MG63 (cell line): ENCODE measurements at regions not wholly inside any gene's neighbourhood (a gene's known extent, or its start where the extent isn't known, plus 50 kb on each side); places are given as distances from the start of the nearest gene placed in this dataset.

Experiments
- DNase-seq: peaks from one replicate; pipeline ENCODE4 v3.0.0-alpha.2; 2020
- H3K27me3 ChIP-seq: fragments of 250-450 bp; sonication (Bioruptor Pico); 2 replicates; pipeline ENCODE4 v1.5.1; 2020; ENCODE audit warnings: mild to moderate bottlenecking, moderate library complexity
- H3K36me3 ChIP-seq: fragments of 250-450 bp; sonication (Bioruptor Pico); 2 replicates; pipeline ENCODE4 v1.5.1; 2020; ENCODE audit warnings: mild to moderate bottlenecking, moderate library complexity
- H3K4me3 ChIP-seq: fragments of 250-450 bp; sonication (Bioruptor Pico); 2 replicates; pipeline ENCODE4 v1.5.1; 2020; ENCODE audit warnings: mild to moderate bottlenecking, moderate library complexity
- H3K9me3 ChIP-seq: fragments of 250-450 bp; sonication (Bioruptor Pico); 2 replicates; pipeline ENCODE4 v1.5.1; 2020; ENCODE audit warnings: mild to moderate bottlenecking, moderate library complexity

DNA sequence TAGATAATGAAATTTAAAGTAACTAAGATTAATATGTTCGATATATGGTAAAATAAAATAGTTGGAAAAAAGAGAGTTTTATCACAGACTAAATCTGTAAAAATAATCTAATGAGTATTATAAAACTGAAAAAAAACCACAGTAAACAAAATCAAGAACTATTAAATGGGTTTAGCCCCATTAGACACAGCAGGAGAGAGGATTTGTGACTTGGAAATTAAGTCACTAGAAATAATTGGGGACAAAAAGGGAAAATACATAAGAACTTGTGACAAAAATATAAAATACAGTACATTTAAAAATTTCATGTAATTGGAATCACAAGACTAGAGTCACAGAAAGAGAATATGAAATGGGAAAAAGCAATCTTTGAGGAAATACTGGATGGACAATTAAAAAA is 1114.6 kb upstream of the KLHL29 start:
- no peak for DNase-seq
- H3K4me3 ChIP-seq: no peak overlapping the region
- H3K27me3 ChIP-seq: no peaks in the 10 kb centered on the region
- H3K36me3 ChIP-seq: no peaks in the 10 kb centered on the region
- 0 out of 2 replicates have a peak, but pooled peaks cover 2% of the 10 kb centered on the region for H3K9me3 ChIP-seq

- no peak for DNase-seq
- no peaks in the 10 kb centered on the region for H3K36me3 ChIP-seq
- H3K4me3 ChIP-seq: no peak overlapping the region
- H3K27me3 ChIP-seq: no peaks in the 10 kb centered on the region
- 0 out of 2 replicates have a peak, but pooled peaks cover 2% of the 10 kb centered on the region for H3K9me3 ChIP-seq
Observed at GRCh38 chr2:22273853-22274252, 1111.1 kb upstream of the KLHL29 start.

DNA sequence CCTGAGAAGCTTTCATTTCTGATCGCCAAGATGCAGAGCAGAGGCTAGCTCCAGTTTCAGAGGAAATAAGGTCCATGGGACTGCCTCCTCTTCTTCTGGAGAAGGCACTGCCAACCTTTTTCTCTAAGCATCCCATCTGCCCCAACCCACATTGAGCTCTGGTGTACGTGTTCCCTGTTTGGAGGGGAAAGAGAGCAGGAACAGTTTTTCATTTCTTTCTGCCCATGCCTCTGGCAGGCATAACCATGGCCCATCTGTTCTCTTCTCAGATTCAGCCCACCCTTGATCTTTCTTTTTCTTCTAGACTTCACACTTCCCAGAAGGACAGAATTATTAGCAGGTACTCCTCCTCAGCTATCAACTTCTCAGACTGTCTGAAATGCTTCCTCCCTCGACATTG is 1110.3 kb upstream of the KLHL29 start:
- DNase-seq: no peak
- Histone ChIP-seq H3K4me3 (no peak overlapping the region), H3K36me3 (no peaks in the 10 kb centered on the region), H3K27me3 (no peaks in the 10 kb centered on the region), H3K9me3 (0 out of 2 replicates have a peak, but pooled peaks cover 2% of the 10 kb centered on the region)

- Histone ChIP-seq H3K27me3 (no peaks in the 10 kb centered on the region), H3K9me3 (no peaks in the 10 kb centered on the region), H3K4me3 (no peak overlapping the region), H3K36me3 (no peaks in the 10 kb centered on the region)
- DNase-seq: no peak
Observed at GRCh38 chr2:22276696-22277095, 1108.3 kb upstream of the KLHL29 start.

- DNase-seq: no peak
- no peaks in the 10 kb centered on the region for H3K36me3 ChIP-seq
- H3K4me3 ChIP-seq: no peak overlapping the region
- no peaks in the 10 kb centered on the region for H3K27me3 ChIP-seq
- H3K9me3 ChIP-seq: no peaks in the 10 kb centered on the region
Observed at GRCh38 chr2:22279541-22279940, 1105.4 kb upstream of the KLHL29 start.

- DNase-seq: peak; percentile 3
- Histone ChIP-seq H3K9me3 (no peaks in the 10 kb centered on the region), H3K36me3 (no peaks in the 10 kb centered on the region), H3K4me3 (no peak overlapping the region), H3K27me3 (no peaks in the 10 kb centered on the region)
Observed at GRCh38 chr2:22281033-22281432, 1103.9 kb upstream of the KLHL29 start.

DNA sequence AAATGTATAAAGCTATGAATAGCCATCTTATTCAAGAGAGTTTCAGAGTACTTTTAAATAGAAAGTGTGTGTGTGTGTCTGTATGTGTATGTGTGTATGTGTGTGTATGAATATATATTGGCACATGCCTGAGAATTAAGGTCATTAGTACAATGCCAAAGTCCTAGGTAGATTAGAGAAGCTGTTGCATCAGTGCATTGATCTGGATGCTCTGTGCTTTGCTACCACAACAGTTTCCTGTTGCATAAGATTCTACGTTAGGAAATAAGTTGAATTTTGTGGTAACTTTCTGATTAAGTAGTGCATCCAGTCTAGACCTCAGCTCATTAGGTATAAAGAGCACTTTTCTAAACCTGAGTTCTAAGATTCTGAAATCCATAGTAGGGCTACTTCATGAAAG is 1102.8 kb upstream of the KLHL29 start:
- H3K9me3 ChIP-seq: no peaks in the 10 kb centered on the region
- no peak for DNase-seq
- H3K36me3 ChIP-seq: no peaks in the 10 kb centered on the region
- no peaks in the 10 kb centered on the region for H3K27me3 ChIP-seq
- H3K4me3 ChIP-seq: no peak overlapping the region

DNA sequence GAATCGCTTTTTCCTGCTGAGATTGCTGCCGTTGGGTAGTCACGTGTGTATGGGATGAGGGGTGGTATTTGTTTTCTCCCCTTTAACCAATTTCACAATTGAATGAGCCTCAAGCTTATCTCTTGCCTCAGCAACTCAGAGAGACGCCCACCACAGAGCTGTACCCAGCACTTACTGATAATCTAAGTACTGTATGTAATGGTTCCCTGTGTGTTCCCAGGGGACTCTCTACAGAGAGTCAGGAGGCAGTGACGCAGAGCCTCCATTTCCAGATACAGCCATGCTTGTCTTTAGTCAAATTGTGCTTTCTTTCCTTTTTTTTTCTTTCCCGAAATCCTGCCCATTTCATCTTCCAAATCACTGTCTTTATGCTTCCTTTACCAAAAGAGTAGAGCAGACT is 1102.1 kb upstream of the KLHL29 start:
- H3K4me3 ChIP-seq: no peak overlapping the region
- no peaks in the 10 kb centered on the region for H3K9me3 ChIP-seq
- no peak for DNase-seq
- no peaks in the 10 kb centered on the region for H3K27me3 ChIP-seq
- no peaks in the 10 kb centered on the region for H3K36me3 ChIP-seq

DNA sequence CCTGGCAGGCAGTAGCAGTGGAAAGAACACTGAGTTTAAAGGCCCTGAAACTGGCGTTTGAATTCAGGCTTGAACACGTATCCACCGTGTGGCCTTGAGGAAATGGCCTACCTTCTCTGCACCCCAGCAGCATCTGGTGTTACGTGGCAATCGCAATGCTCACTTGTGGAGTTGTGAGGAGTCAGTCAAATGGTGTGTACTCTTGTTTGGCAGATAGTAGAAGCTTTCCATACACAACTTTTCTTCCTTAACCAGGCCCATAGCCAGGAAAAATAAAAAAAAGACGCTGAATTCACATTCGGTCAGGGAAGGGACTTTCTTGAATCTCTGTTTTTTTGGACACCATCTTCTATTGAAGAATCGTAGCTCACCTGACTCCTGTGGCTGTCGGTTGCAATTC is 1101.5 kb upstream of the KLHL29 start:
- DNase-seq: no peak
- Histone ChIP-seq H3K4me3 (no peak overlapping the region), H3K27me3 (no peaks in the 10 kb centered on the region), H3K9me3 (no peaks in the 10 kb centered on the region), H3K36me3 (no peaks in the 10 kb centered on the region)

- DNase-seq: no peak
- Histone ChIP-seq H3K9me3 (no peaks in the 10 kb centered on the region), H3K27me3 (no peaks in the 10 kb centered on the region)
Observed at GRCh38 chr2:22290302-22290701, 1094.7 kb upstream of the KLHL29 start.

DNA sequence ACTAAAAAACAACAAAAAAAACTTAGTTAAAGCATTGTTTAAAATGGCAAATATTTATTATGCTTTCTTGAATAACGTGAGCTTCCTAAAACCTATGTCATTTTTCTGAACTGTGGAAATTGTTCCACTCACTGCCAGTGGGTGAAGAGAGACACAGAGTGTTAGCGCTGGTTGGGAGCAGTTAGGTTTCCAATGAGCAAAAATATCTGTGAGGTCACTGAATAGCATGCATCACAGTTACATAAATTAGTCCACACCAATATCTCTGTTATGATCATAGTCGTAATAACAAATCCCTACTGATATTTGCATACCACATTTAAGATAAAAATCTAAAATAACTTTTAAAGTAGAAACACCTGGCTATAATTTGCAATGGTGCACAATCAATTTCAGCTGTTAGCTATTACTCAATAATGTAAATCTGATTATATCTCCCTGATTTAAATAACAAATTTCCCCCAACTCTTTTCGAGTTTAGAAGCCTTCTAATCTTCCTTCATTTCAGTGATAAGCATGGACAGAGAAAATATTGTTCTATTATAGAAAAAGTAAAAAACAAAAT is 1094.0 kb upstream of the KLHL29 start:
- Histone ChIP-seq H3K36me3 (no peaks in the 10 kb centered on the region), H3K4me3 (no peak overlapping the region), H3K27me3 (no peaks in the 10 kb centered on the region), H3K9me3 (no peaks in the 10 kb centered on the region)
- DNase-seq: no peak

More at GRCh38 chr2:22290302-22290701, 1094.7 kb upstream of the KLHL29 start:
- Histone ChIP-seq H3K4me3 (no peak overlapping the region), H3K36me3 (no peaks in the 10 kb centered on the region)

DNA sequence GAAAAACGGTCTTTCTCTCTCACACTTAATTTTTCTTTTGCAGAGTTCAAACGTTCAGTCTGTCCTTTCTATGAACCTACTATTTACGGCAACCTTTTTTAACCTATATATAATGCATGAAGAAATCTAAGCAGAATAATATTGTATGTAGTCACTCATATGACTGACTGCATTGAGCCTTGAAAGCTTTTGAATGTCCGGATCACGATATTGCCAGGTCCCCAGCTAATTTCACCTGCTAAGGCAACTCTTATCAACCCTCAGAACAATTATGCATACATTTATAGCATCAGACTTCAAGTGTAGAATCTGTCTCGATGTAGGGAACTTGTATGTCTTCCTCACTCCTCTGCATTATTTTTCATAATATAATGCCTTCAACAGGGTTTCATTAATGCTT is 1083.8 kb upstream of the KLHL29 start:
- Histone ChIP-seq H3K36me3 (no peaks in the 10 kb centered on the region), H3K27me3 (no peaks in the 10 kb centered on the region), H3K9me3 (no peaks in the 10 kb centered on the region), H3K4me3 (no peak overlapping the region)
- no peak for DNase-seq

GRCh38 chr2:22326250-22326649 is 1058.7 kb upstream of the KLHL29 start:
- no peaks in the 10 kb centered on the region for H3K9me3 ChIP-seq
- H3K27me3 ChIP-seq: no peaks in the 10 kb centered on the region
- H3K4me3 ChIP-seq: no peak overlapping the region
- DNase-seq: no peak
- no peaks in the 10 kb centered on the region; the same call in 1 of the 2 replicates for H3K36me3 ChIP-seq

DNA sequence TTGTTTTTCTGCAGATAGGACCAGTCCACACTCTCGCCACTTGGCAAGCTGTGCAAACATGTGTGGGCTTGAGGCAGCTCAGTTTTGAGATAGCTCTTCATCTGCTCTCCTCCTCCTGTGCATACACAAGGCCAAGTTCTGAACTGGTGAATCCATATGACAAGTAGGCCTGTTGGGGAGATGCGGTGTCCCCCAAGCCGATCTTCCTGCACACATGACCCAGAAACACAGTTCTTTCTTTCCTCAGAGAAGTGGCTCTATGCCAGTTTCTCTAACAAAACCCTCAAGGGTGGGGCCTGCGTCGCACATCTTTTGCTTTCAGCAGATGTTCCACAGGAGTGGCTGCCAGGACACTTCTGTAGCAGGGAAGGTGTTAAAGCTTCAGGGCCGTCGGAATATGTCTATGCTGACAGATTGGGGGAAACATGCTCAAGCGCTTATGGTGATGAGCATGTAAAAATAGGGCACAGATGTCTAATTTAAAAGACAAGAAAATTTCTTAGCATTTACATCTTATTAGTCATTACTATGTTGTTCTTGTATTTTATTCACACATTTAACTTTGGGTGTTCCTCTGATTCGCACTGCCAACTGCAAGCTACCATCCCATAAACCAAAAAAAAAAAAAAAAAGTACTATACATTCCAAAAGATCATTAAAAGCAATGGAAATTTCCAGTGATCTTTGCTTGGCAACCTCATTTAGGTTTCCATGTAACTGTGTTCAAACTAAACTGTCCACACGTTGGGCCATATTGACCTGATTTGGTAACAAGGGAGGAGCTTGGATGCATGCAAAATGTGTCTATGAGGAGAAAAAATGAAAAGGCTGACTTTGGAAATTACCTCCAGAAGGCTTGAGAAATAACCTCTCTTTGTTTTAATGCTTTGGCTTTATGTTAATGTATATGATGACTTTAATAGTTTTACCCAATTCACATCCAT is 1055.5 kb upstream of the KLHL29 start:
- no peaks in the 10 kb centered on the region for H3K9me3 ChIP-seq
- no peaks in the 10 kb centered on the region; the same call in 1 of the 2 replicates for H3K36me3 ChIP-seq
- no peak overlapping the region for H3K4me3 ChIP-seq
- no peaks in the 10 kb centered on the region for H3K27me3 ChIP-seq
- DNase-seq: no peak

DNA sequence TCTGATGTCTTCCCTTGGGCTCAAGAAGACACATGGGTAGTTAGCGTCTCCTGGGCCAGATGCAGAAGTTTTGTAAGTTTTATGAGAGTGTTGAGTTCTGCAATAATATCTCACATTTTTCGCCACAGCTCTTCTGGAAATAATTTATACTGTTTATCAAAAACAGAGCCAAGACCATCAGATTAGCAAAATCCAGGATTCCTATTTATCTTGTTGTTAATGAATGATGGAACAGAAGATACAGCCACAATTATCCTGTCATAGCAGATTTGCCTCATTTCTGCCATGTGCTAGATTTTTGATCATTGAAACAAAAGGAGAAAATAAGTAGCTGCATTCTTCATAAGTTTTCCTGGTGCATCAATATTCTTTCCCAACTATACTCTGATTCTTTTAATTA is 1048.6 kb upstream of the KLHL29 start:
- no peak for DNase-seq
- Histone ChIP-seq H3K4me3 (no peak overlapping the region), H3K36me3 (no peaks in the 10 kb centered on the region), H3K27me3 (no peaks in the 10 kb centered on the region), H3K9me3 (no peaks in the 10 kb centered on the region)

- Histone ChIP-seq H3K27me3 (no peaks in the 10 kb centered on the region), H3K4me3 (no peak overlapping the region), H3K9me3 (no peaks in the 10 kb centered on the region), H3K36me3 (no peaks in the 10 kb centered on the region)
- DNase-seq: no peak
Observed at GRCh38 chr2:22340716-22341115, 1044.3 kb upstream of the KLHL29 start.

- no peaks in the 10 kb centered on the region for H3K9me3 ChIP-seq
- DNase-seq: no peak
- no peak overlapping the region for H3K4me3 ChIP-seq
- no peaks in the 10 kb centered on the region for H3K36me3 ChIP-seq
- no peaks in the 10 kb centered on the region for H3K27me3 ChIP-seq
Observed at GRCh38 chr2:22347306-22347705, 1037.7 kb upstream of the KLHL29 start.

DNA sequence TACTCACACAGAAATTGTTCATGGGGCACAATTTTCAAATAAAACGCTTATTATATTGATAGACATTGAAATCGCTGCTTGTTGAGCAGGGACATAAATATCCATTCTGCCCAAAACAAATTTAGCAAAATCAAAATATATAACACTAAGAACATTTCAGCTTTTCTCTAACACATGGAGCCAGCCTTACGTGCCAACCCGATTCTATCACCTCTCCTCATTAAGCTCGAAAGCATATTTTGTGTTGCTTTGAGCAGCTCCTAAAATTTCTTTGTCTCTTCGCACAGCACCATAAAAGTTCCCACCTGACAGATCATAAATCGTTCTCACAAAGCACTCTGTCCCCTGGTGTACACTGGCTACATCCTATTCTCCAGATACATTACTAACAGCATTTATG is 1034.4 kb upstream of the KLHL29 start:
- no peaks in the 10 kb centered on the region for H3K9me3 ChIP-seq
- no peaks in the 10 kb centered on the region for H3K36me3 ChIP-seq

More for the DNA sequence above, 1034.4 kb upstream of the KLHL29 start:
- Histone ChIP-seq H3K27me3 (no peaks in the 10 kb centered on the region), H3K4me3 (no peak overlapping the region)
- no peak for DNase-seq
